ENCODE measurements at regions not wholly inside any gene's neighbourhood (a gene's known extent, or its start where the extent isn't known, plus 50 kb on each side); places are given as distances from the start of the nearest gene placed in this dataset.
"Not testable (repeated sequence)": the region's sequence is repeated elsewhere in the genome, so short reads cannot be mapped to it uniquely, and the experiment has no call there.

DNA sequence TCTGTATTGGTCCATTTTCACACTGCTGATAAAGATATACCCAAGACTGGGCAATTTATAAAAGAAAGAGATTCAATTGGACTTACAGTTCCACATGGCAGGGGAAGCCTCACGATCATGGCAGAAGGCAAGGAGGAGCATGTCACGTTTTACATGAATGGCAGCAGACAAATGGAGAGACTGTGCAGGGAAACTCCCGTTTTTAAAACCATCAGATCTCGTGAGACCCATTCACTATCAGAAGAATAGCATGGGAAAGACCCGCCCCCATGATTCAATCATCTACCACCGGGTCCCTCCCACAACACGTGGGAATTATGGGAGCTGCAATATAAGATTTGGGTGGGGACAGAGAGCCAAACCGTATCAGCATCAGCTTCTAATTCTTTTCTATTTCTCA lies 217.0 kb downstream of the ANAPC1 start:
- no peak for ATAC-seq
- no peak for DNase-seq (ENCODE audit: low spot score)
- intact Hi-C loops (cut with DNase I): no loop called here

DNA sequence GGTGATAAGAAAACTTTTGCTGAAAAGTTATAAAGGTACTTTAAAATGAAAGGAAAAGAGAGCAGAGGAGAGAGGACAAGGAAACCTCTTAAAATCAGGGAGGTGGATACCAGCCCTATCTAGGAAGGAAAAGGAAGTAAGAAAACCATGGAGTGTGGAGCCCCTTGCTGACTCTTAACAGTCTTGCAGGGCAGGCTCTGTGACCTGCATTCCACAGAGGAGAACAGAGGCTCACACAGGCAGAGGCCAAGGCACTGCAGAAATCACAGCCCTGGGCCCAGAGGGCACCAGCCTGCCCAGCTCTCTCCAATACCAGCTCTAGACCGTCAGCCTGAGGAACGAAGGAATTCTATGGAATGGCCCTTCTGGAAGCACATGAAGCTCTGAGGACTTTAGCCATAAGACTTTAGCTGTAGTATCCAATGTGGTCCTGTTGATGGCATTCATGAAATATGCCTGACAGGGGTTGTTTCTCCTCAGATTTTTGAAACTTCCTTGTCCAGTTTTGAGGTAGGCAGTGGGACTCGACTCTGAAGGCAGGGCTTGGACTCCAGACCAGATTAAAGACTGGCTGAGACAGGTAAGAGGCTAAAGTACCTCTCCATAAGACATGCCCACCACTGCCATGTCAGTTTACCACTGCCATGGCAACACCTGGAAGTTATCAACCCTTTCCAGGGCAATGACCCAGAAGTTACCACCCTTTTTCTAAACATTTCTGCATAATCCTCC lies 216.3 kb downstream of the ANAPC1 start:
- intact Hi-C loops (cut with DNase I): no loop called here
- DNase-seq (ENCODE audit: low spot score): no peak
- ATAC-seq: peak; percentile 79

DNA sequence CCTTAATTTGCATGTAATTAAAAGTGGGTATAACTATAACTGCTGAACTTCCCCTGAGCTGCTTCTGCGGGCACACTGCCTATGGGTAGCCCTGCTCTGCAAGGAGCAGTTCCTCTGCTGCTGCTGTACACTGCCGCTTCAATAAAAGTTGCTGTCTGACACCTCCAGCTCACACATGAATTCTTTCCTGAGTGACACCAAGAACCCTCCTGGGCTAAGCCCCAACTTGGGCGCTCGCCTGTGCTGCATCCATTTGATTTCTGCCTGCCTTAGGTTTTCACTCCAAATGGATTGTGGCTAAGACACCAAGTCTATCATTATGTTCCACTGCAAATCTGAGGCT lies 215.7 kb downstream of the ANAPC1 start:
- DNase-seq (ENCODE audit: low spot score): no peak
- intact Hi-C loops (cut with DNase I): no loop called here
- no peak for ATAC-seq

DNA sequence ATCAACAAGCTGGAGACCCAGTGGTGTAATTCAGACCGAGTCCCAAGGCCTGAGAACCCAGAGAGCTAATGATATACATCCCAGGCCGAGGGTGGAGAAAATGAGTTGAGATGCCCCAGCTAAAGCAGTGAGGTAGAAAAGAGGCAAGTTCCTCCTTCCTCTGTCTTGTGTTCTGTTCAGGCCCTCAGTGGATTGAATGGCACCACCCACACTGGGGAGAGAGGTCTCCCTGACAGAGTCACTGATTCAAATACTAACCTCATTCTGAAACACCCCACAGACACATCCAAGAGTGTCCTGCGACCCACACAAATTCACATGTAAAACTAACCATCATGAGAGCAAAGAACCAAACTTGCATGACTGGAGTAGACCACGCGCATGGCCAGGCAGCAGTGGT lies 215.3 kb downstream of the ANAPC1 start:
- DNase-seq (ENCODE audit: low spot score) (no peak), ATAC-seq (no peak)
- intact Hi-C loops (cut with DNase I): no loop called here

DNA sequence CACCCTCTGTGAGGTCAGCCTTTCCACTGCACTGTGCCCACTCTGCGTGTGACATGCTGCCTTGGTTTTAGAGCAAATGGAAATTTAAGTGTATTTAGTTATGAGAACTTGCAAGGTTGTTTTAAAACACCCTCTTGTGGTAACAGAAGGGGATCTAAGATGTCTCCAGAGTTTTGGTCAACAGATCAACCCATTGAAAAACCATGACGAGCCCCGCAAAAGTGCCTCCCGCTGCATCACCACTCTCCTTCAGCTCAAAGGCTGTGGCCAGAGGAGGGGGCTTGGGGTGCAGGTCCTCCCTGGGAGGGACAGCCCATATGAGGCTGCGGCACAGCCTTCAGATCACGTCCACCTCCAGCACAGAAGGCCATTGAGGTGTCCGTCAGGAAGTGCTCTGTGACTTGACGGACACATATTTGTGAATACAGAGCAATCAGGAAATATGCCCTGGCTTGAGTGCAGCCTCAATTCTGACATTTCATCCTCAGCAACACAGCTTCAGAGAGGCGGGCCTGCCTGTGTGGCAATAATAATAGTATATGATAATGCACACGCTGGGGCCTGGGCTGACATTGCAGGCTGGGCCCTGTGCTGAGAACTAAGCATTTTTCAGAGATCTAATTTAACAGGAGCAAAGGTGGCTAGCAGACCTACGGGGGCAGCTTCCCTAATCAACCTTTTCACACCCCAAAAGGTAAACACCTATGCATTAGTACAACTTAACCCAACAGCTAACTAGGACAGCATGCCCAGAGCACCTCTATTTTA lies 213.9 kb downstream of the ANAPC1 start:
- no peak for ATAC-seq
- DNase-seq (ENCODE audit: low spot score): no peak
- intact Hi-C loops (cut with DNase I): no loop called here

DNA sequence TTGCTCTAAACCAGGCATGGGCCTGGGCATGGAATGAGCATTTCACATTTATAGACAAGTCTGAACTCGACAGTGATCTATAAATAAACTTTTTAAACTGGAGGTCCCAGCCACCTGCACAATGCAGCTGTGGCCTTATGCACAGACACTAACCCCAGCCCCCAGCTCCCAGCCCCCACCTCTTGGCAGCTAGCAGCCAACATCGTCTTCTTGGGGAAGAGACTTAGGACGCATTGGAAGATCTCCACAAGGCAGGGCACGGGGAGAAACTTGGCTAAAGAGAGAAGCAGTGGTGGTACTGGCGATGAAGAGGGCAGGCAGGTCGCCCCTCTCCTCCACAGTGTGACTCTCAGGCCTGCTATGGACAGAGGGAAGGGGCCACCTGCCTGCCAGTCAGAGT lies 213.2 kb downstream of the ANAPC1 start:
- DNase-seq (ENCODE audit: low spot score) (no peak), ATAC-seq (peak; percentile 7)
- intact Hi-C loops (cut with DNase I): no loop called here

DNA sequence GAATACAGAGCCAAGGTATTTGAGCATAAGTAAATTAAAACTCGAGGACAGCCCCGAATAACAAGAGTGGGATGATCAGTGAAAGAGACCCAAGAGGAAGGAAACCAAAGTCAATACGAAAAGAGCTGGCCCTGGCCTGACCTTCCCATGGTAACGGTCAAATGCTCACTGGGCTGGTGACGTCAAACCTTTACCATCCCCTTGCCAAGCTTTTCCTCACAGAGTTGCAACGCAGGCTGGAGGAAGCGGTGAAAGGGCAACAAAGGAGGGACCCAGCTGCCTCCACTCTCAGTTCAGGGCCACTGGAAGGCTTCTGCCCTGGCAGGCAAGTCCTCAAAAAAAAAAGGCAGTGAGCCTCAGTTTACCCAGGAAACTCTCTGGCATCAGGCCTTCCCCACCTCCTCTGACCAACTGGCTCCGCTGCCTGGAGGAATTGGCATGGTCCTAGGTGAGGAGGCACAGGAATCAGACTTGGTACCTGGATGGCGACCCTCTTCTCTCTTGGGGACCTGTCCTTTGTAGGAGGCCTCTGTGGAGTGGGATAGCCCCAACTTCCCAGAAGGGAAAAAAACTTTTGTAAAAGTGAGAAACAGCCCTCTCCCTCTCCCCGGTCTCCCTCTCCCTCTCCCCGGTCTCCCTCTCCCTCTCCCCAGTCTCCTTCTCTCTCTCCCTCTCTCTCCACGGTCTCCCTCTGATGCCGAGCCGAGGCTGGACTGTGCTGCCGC lies 212.4 kb downstream of the ANAPC1 start:
- peak; percentile 97 for ATAC-seq
- DNase-seq (ENCODE audit: low spot score): peak; percentile 84
- intact Hi-C loops (cut with DNase I): no loop called here

DNA sequence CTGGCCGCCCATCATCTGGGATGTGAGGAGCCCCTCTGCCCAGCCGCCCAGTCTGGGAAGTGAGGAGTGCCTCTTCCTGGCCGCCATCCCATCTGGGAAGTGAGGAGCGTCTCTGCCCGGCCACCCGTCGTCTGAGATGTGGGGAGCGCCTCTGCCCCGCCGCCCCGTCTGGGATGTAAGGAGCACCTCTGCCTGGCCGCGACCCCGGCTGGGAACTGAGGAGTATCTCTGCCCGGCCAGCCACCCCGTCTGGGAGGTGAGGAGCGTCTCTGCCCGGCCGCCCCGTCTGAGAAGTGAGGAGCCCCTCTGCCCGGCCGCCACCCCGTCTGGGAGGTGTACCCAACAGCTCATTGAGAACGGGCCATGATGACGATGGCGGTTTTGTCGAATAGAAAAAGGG lies 211.4 kb downstream of the ANAPC1 start:
- intact Hi-C loops (cut with DNase I); ATAC-seq; DNase-seq (ENCODE audit: low spot score): not testable (repeated sequence)

DNA sequence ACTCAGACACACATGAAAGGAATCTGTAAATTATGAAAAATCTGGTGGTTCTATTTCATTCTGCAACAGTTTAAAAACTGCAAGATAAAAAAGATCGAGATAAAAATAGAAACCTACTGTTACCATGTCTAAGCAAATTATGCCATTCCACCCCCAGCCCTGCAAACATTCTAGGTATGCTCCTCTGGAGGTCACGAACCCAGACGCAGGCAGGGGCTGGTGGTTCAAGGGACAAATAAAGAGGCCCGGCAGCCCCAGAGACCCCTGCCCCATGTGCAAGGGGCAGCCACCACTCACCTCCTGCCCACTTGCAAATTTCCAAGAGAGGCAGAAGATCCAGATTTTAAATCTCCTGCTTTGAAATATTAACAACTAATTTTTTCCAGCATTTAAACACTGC lies 210.5 kb downstream of the ANAPC1 start:
- ATAC-seq (no peak), DNase-seq (ENCODE audit: low spot score) (no peak)
- intact Hi-C loops (cut with DNase I): no loop called here

DNA sequence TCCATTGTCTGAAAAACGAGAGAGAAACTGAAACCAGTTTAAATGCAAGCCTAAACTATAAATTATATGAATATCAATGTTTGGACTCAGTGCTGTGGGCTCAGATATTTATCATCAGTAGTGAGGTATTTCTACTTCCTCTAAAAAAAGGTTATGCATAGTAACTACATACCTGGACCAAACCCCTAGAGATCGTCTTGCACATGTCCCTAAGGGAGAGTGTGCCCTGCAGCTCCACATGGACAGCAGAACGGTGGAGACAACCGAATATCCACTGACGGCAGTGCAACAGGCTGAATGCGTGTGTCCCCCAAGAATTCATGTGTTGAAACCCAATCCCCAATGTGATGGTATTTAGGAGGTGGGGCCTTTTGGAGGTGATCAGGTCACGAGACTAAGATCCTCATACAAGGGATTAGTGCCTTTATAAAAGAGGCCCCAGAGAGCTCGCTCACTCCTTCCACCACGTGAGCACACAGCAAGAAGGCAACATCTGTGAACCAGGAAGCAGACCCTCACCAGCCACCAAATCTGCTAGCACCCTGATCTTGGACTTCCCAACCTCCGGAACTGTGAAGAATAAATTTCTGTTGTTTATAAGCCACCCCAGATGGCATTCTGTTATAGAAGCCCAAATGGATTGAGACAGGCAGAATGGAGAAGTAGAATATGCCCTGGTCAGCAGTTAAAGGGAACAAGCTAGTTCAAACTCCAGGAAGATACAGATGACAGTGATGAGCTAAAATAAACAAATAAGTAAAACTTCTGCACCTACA lies 208.4 kb downstream of the ANAPC1 start:
- ATAC-seq: no peak
- DNase-seq (ENCODE audit: low spot score): no peak
- intact Hi-C loops (cut with DNase I): no loop called here

DNA sequence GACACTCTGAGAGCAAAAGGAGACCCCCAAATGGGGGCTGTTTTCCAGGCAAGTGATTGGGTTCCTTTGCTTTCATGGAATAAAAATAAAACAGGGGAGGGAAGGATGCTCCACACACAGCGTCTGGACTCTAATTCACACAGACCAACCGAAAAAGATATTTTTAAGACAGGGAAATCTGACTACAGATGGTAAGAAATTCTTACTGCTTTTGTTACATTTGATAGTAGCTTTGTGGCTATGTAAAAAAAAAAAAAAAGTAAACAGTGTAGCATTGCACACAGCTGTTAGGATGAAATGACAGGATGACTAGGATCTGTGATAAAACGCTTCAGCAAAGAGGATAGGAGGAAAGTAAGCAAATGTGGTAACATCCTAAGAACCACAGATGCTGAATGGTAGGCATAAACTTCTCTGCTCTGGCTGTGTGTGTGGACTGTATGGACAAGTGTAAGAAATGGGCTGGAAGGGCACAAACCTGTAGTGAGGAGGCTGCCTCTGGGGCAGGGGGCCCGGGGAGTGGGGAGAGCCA lies 207.6 kb downstream of the ANAPC1 start:
- DNase-seq (ENCODE audit: low spot score) (no peak), ATAC-seq (no peak)
- intact Hi-C loops (cut with DNase I): no loop called here

DNA sequence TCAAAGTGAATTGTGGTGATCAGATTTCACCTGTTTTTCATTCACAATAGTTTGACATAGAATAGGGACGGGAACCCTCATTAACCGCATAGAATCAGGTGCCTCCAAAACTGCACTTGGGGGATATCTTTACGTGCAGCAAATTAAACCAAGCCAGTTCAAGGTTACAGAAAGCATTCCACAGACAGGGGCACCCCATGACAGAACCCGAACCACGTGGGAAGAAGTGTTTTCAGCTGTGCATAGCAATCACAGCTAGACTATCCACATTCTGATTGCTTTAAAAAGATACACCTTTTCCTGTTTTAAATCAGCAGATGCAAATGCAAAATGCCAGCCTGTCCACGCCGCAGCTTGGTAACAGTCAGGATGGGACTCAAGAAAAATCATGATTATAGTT lies 205.8 kb downstream of the ANAPC1 start:
- intact Hi-C loops (cut with DNase I): no loop called here
- ATAC-seq: no peak

DNA sequence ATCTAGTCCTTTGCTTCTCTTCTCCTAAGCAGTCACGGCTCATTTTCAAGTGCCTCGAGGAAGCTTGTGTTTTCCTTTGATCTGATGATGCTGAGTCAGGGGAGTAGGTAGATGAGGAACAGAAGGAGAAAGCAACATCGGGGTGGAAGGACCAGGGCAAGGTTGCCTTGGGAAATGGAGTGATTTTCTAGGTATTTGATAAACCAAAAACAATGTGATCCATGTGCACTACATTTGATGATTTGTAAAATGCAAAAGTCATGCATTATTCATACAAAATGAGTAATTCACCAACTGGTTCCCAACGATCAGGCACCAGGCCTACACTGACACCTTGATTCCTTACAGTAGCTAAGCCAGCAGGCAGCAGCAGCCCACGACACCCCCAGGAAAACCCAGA lies 205.3 kb downstream of the ANAPC1 start:
- no peak for ATAC-seq
- no peak for DNase-seq (ENCODE audit: low spot score)
- intact Hi-C loops (cut with DNase I): no loop called here

More for the DNA sequence above, 205.8 kb downstream of the ANAPC1 start:
- no peak for DNase-seq (ENCODE audit: low spot score)

DNA sequence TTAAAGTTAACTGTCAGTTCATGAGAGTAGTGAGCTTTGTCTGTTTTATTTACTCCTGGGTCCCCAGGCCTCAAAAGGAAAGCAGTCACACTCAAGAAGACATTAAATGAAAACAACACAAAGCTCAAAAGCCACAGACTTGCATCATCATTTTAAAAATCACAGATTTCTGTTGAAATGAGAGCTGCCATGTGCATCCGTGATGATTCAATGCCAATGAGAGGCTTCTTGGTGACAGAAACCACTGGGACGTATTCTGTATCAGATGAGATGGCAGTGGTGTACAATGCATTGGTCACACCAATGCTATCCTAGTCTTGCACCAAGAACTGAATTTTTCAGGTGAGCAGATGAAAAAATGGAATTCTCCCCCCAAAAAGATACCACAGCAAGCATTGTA lies 204.8 kb downstream of the ANAPC1 start:
- ATAC-seq (no peak), DNase-seq (ENCODE audit: low spot score) (no peak)
- intact Hi-C loops (cut with DNase I): no loop called here

DNA sequence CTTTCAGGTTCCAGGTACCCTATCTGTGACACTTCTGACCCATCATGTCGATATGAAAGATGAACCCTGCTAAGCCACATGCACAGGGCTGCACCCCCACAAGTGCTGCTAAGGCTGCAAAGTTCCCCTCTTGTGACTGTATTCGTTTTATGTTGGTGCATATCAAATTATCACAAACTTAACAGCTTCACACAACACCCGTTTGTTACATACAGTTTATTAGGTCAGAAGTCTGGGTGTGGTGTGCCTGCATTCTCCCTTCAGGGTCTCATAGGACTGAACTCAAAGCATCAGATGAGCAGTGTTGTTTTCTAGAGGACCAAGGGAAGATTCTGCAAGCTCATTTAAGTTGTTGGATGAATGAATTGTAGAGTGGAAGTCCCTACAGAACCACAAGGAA lies 199.4 kb downstream of the ANAPC1 start:
- ATAC-seq (no peak), DNase-seq (ENCODE audit: low spot score) (no peak)
- intact Hi-C loops (cut with DNase I): no loop called here

DNA sequence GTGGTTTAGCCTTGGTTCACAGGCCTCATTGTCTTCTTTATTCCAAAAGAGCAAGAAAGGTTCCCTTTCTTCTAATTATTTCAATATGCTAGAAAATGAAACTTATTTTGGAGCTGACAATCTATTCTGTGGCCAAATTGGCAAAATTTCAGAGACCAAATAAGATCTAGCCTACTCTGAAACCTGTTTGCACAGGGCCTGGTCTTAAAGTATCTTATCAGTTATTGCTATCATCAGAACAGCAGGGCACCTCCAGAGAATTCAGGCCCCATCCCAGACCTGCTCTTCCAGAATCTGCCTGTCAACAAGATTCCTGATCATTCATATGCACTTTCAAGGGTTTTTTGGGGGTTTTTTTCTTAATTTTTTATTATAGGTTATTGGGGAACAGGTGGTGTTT lies 198.7 kb downstream of the ANAPC1 start:
- peak; percentile 59 for ATAC-seq
- intact Hi-C loops (cut with DNase I): no loop called here
- no peak for DNase-seq (ENCODE audit: low spot score)

DNA sequence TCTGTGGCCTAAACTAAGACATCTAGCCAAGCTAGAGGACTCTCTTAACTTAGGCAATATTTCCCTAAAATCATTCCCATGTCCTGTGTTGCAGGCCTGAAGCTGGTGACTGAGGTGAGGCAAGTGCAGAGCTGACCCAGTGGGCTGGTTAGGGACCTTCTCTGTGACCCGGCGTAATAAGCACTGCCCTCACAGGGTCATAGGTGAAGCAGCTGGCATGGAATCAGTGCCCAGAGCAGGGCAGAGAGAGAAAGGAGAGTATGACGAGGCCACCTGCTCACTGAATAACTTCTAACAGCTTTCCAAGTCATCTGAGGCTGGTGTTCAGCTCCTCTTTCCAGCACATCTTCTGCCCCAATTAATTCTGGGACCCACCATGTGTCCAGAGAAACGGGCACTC lies 197.0 kb downstream of the ANAPC1 start:
- ATAC-seq (peak; percentile 6), DNase-seq (ENCODE audit: low spot score) (no peak)
- intact Hi-C loops (cut with DNase I): no loop called here

DNA sequence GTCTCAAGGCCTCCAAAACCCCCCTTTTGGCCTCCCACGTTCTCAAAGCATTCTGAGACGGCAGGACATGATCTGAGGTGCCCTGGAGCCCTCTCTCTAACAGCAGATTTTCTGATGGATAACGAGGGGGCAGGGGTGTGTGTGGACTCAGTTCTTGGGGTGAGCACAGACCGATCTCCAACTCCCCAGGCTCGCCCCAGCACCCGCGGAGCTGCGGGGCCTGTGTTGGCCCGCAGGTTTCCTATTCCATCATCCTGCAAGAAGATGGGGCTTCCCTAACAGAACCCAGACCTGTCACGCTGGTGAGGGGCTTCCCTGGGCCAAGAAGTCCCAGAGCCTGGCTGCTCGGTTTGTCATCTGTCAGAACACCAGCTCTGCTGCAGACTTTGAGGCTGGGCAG lies 196.1 kb downstream of the ANAPC1 start:
- DNase-seq (ENCODE audit: low spot score) (no peak), ATAC-seq (no peak)
- intact Hi-C loops (cut with DNase I): no loop called here

DNA sequence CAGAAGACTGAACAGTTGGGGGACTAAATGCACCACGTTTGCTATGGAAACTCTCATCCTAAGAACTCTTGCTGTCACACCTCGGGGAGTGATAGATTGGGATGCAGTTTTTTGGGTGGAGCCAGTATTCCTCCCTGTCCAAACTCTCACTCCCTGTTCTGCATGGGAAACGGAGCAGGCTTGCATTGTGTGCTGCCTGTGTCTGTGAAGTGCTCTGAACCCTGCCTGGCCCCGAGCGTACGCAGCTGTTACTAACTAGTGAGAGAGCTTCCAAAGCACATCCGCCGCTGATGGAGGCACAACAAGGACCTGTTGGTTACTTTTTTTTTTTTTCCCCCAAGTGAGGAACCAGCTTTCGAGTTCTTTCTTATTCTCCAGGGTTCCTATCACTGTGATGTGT lies 195.5 kb downstream of the ANAPC1 start:
- intact Hi-C loops (cut with DNase I): no loop called here
- DNase-seq (ENCODE audit: low spot score) (no peak), ATAC-seq (peak; percentile 79)
